Inflammatory macrophage treated with lipopolysaccharide for 4 hours (primary cell): ENCODE measurements at regions not wholly inside any gene's neighbourhood (a gene's known extent, or its start where the extent isn't known, plus 50 kb on each side); places are given as distances from the start of the nearest gene placed in this dataset.

Experiments used
- DNase-seq: peaks from one replicate; pipeline ENCODE4 v3.0.0-alpha.2; 2020

DNA sequence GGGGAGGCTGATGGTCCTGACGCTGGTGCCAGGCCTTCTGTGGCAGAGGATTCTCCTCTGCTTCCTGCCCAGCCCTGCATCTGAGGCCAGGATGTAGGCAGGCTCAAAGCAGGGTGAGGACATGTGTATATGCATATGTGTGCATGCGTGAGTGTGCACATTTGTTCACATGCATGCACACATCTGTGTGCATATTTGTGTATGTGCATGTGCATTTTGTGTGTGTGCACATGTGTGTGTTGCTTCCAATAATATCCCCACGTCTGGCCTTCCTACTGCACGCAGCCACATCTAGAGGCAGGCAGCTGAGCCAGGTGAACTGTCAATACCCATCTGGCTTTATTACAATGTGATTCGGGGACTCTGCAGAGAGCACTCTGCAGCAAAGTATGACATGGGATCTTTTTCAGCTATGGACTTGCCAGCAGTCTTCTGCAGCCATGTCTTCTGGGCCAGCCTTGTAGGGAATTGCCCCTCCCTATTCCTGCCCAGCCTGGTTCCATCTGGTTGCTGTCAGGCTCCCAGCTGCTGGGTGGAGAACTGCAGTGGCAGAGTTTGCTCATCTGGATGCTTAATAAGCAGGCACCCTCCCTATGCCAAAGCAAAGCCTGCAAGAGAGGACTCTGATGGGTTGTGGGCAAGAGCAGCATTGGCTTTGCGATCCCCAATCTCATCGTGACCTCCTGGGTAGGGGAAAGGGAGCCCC is 140.7 kb downstream of the PFKFB3 start:
- no peak for DNase-seq

DNA sequence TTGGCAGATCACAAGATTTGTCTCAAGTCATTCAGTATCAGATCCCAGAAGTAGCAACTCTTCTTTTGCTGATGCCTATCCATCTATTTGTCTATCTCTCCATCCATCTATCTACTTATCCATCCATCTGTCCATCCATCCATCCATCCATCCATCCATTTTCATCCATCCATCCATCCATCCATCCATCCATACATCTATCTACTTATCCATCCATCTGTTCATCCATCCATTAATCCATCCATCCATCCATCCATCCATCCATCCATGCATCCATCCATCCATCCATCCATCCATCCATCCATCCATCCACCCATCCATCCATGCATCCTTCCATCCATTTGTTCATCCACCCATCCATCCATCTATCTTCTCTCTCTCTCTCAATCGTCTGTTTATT is 142.7 kb downstream of the PFKFB3 start:
- no peak for DNase-seq

DNA sequence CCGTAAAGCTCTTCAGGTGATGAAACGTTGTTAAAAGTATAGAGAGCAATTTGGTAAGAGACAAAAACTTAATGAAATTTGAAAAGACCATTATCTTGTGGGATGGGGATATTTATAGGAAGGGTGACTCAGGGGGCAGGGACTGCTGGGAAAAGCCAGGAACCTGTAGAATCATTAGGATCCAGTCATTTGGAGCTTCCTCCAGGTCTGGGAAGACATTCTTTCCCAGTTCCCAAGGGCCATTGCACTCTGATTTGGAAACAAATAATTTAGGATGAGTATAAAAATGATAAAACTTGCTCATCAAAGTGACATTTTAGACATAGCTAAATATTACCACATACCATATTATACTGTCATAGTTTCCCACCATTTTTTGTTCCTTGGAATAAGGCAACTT is 143.9 kb downstream of the PFKFB3 start:
- DNase-seq = peak; percentile 34

DNA sequence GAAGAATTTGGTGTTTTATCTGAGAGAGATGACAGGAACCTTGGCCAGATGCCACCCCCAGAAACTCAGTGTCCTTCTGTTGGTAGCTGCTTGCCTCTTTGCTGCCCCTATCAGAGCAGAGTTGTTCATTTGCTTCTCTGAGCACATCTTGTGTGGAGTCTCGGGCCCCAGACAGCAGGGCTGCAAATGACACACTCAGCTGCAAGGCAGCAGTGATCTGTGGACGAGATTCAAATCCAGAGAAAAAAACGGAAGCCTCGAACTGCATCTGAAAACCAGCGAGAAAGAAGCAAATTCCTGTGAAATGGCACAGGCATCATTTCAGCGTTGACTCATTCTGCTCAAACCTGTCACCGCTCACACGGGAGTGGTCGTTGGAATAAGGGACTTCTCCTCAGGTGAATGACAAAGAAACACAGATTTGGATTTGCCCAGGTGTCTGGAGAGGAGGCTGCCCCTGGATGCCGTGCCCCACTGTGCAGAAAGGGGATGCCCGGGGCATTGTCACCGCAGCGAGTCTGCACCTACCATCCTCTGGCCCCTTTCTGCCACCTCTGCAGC is 144.7 kb downstream of the PFKFB3 start:
- DNase-seq = no peak

DNA sequence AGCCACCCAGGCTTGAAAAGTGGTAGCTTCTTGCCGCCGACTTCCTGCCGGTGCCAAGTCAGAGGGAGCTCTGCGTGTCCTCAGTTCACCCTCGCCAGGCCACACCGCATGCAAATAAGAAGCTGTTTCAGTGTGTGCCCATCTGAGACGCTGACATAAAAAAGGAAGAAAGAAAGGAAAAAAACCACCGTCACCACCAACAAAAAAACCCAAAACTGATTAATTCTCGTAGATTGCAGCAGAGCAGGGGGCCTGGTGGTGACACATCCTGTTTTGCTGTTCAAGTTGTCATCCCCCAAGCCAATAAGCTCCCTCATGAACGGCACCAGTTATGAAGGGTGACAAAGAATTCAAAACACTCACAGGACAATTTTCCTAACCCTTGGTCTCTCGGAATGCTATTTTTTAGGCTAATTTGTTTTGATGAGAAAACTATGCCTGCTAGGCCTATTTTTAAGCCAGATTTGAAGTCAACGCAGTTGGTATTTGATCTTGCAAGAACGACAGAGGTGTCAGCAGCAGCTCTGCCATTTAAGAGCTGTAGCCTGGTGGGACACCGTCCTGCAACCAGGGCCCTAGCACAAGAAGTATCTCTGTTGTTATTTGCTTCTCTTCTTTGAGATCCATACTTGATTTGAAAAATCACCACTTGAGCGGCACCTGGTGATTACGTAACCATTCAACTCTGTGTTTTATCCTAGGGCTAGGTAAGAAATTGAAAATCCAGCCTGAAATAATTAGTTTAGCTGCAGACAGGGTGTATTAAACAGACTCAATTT is 145.6 kb downstream of the PFKFB3 start:
- DNase-seq = peak; percentile 98

DNA sequence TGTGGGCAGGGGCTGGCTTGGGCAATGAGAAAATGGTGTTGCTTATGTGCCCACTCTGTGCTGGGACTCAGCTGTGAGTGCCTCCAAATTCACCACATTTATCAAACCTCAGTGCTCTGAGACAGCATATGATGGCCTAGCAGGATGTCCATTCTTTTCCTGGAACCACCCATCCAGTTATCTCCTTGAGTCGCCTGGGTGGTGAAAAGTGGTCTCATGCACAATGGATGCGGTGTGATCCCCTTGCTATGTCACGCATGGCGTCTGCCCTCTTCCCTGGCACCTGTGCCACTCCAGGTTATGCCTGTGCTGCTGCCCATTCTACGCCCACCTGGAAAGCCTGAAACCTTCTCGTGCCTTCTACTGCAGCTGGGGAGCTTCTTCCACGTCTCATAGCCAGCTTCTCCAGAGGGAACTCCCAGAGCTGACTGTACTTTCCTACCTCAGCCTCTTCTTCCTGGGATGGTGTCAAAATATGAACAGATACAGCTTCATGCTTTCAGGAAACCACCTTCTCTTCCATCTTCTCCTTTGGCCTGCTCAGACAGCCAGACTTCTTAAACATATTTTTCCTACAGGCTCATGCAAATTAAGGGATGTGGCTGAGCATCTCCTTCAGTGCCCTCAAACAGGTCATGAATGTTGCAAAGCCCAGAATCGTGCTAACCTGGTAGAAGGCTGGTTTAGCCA is 147.3 kb downstream of the PFKFB3 start:
- peak; percentile 14 for DNase-seq

DNA sequence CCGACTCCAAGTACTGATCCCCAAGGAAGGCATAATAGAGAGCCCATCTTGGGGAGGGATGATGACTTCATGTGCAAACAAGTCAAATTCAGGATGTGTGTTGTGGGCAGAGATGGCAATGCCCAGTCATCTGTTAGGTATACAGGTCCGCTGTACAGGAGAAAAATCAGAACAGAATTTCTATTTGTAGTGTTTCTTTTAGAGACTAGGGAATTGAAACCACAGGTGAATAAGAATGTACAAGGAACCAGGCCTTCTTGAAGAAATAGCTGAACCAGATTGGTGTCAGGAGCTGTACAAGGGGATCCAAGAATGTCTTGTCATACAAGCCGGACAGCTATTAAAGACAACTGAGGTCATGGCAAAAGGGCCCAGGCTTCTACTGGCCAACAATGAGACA is 147.9 kb downstream of the PFKFB3 start:
- DNase-seq = no peak

DNA sequence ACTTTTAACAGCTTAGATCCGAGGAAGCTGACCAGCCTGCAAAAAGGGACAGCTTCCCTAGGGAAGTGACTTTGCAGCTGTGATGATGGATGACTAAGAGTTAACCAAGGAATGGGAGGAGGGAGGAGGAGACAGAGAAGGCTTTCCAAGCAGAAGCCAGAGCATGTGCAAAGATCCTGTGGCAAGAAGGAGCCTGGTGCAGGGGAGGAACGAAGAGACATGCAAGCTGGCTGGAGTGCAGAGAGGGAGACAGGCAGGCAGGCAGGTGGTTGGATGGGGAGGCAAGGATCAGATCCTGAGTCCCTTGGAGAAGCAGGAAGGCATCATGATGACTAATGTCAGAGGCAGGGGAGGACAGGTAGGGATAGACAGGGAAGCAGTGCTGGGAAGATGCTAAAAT is 148.8 kb downstream of the PFKFB3 start:
- peak; percentile 77 for DNase-seq

DNA sequence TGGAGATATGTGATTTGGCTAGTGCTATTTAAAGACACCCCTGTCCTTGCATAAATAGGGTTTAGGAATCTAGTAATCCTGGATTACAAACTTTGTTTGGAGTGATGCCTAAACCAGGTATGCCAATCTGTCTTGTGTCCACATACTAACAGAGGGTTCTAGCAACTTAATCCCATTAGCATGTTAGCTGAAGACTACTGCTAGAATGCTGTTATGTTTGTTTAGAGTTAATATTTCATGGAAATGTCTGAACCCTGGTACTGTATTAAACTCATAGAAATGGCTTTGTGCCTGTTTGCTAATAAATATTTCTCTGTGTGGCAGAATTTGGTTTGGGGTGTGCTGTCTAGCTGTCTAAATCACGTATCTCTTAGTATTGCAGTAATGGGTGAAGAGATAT is 150.8 kb downstream of the PFKFB3 start:
- DNase-seq = no peak

DNA sequence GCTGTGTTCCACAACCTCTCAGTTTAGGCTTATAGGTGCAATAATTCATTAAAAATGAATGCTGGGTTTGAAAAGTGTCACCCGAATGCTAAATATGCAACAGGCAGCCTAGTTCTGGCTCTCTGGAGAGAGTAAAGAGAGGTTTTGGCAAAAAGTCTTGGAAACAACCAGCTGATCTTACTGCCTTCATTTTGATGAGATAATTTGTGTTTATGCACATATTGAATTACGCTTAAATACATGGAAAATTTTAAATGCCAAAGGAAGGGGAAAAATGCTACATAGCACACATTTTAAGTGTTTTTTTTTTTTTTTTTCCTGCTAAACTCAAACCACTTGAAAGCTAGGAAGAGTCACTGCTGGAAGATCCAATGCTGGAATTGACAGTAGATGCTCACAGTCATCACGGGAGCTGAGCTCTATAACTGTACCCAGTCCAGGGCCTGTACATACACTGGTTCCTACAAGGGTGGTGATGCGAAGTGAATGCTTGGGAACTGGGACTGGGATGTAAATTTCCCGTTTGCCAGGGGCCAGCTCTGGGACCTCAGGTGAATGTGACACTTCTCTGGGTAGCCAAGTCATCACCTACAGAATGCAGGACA is 151.5 kb downstream of the PFKFB3 start:
- no peak for DNase-seq

DNA sequence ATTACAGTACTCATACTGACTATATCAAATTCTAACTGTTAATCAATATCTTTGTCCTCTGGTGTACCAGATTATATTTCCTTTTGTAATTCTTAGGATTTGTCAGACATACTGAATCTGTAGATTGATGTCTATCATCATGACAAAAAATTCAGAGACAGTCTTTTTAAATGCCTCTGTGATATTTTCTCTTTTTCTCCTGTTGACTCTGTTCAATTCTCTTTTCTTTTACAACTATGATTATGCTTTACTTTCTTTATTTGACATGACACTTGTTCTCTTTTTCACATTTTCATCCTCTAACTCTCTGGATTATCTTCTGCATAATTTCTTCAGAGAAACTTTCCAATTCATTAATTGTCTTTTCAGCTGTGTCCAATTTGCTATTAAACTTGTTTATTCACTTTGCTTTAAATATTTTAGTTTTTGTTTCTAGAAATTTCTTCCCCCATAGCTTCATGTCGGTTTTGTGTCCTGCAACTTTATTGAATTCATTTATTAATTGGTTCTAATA is 153.6 kb downstream of the PFKFB3 start:
- DNase-seq = no peak

DNA sequence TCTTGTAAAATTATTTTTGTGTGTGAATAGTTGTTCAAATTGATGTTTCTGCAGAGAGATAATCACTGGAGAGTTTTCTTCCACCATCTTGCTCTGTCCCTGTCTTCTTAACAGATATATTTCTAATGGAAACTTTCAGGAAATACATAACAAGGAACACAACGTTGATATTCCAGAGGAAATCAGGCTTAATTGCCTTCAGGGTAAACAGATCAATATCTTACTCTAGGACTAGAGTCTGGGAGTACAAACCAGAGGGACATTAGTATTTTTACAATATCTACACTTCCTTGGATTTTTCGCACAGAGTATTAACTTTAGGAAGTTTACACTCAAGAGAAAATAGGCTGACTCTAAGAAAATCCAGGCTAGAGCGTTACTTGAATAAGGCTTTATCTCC is 159.1 kb downstream of the PFKFB3 start:
- DNase-seq = no peak

DNA sequence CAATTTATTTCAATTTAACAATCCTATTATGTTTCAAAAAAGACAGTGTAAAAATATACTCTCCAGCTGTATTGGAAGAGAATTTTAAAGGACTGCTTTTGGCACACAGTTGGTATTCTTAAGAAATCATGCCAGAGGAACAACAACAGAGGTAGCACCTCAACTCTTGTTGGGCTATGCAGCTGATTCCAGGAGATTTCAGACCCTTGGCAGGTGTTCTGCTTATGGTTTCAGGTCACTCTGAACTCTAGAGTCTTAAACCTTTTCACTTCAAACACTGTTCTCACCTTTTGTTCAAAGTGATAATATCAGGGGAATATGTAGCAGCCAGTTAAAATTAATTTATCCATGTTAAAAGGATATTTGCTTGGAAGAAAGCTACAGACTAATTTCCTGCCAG is 160.1 kb downstream of the PFKFB3 start:
- DNase-seq = no peak

DNA sequence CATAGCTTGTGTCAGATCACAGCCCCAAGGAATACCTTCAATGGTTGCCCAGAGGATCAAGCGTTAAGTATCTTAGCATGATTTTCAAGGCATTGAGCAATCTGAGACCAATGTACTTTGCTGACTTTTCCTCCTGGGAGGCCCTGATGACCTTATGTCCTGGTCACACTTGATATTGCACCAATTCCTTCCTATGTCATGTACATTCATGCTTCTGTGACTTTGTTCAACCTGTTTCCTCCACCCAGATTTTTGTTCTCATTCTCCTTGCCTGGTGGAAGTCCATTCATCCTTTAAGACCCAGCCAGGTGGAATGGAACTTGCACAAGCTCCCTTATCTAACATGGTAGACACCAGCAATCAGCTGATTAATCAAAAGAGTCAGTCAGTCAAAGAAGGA is 160.8 kb downstream of the PFKFB3 start:
- DNase-seq = peak; percentile 73

DNA sequence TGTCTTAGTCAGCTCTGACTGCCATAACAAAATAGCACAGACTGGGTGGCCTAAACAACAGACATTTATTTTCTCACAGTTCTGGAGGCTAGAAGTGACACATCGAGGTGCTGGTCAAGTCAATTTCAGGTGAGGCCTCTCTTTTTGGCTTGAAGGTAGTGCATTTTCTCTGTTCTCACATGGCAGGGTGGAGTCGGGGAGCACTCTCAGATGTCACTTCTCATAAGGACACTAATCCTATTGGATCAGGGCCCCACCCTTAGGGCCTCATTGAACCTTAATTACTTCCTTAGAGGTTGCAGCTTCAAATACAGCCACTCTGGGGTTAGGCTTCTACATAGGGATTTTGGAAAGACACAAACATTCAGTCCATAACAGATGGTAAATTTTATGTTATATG is 161.6 kb downstream of the PFKFB3 start:
- DNase-seq = no peak

DNA sequence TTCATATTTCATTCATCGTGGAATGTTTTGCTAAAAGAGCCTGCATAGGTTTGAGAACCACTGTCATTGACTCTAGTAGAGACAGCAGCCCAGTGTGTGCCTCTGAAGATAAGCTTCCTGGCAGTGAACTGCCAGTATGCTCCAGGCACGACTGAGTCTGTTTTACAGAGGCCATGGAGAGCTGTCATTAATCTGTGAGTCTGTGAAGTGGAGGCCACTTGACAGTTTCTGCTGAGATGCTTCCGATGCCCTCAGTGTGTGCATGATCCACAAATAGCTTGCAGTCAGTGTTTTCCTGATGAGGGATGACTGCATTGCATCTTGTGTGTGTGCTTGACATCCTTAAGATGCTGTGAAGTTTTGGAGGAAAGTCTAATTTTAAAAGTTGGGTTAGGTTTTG is 162.2 kb downstream of the PFKFB3 start:
- DNase-seq = no peak

DNA sequence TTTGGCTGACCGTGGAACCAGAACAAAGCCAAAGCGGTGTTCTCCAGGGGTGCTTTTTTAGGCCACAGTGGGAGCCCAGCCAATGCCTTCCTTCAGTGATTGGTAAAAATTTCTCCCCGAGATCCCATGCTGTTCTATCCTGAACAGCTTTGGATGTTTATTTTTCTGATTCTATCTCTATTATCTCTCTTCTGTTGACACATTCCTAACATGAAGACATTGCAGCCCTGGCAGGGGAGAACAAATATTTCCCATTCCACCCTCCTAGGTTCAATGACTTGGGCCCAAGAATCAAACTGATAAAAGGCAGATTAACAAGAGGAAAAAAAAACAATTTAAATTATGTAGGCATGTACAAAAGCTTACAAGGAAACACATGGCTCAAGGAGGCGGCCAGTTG is 162.7 kb downstream of the PFKFB3 start:
- DNase-seq = no peak
